Small intestine (tissue), 7 donors: ENCODE measurements at regions not wholly inside any gene's neighbourhood (a gene's known extent, or its start where the extent isn't known, plus 50 kb on each side); places are given as distances from the start of the nearest gene placed in this dataset.
"Not testable (repeated sequence)": the region's sequence is repeated elsewhere in the genome, so short reads cannot be mapped to it uniquely, and the experiment has no call there.

Experiments used
- DNase-seq, 2 donors: peaks; one replicate each; pipeline versions ENCODE4 v3.0.0 to v3.0.0-alpha.2; 2013
- FAIRE-seq: peaks from 2 replicates; lab custom pipeline; 2012; peaks lifted over from hg19 to GRCh38; lab: Jason Lieb, UNC
- H3K27ac ChIP-seq, 3 donors: one replicate each; pipeline ENCODE4 v1.5.1; 2013; ENCODE audit warnings: low read length in 2 of 3, mild to moderate bottlenecking in 2 of 3, control low read depth in 1 of 3, inconsistent platforms in 1 of 3, low read depth in 1 of 3, moderate library complexity in 1 of 3
- H3K27me3 ChIP-seq, 3 donors: one replicate each; pipeline ENCODE4 v1.6.1; 2013; ENCODE audit warnings: low read length in 3 of 3, inconsistent platforms in 1 of 3; ENCODE audit not compliant: control insufficient read depth in 3 of 3, insufficient read depth in 3 of 3
- H3K36me3 ChIP-seq, 3 donors: one replicate each; pipeline ENCODE4 v1.6.1; 2013; ENCODE audit warnings: low read length in 3 of 3, inconsistent platforms in 1 of 3, low read depth in 1 of 3, mild to moderate bottlenecking in 1 of 3, moderate library complexity in 1 of 3; ENCODE audit not compliant: control insufficient read depth in 3 of 3, insufficient read depth in 2 of 3
- H3K4me1 ChIP-seq, 3 donors: one replicate each; pipeline ENCODE4 v1.6.1; 2013; ENCODE audit warnings: low read length in 2 of 3, inconsistent platforms in 1 of 3, low read depth in 1 of 3, mild to moderate bottlenecking in 1 of 3, moderate library complexity in 1 of 3; ENCODE audit not compliant: control insufficient read depth in 3 of 3, insufficient read depth in 2 of 3
- H3K4me3 ChIP-seq, 3 donors: one replicate each; pipeline ENCODE4 v1.5.1; 2013; ENCODE audit warnings: low read length in 3 of 3, control low read depth in 1 of 3, inconsistent platforms in 1 of 3, low read depth in 1 of 3, mild to moderate bottlenecking in 1 of 3, moderate library complexity in 1 of 3
- H3K9me3 ChIP-seq, 2 donors: one replicate each; pipeline ENCODE4 v1.6.1; 2013; ENCODE audit warnings: low read depth in 1 of 2, low read length in 1 of 2; ENCODE audit not compliant: control insufficient read depth in 2 of 2, insufficient read depth in 1 of 2
- WGBS, 3 donors: extraction: QIAGEN DNeasy Blood & Tissue Kit; methylation state at CpG; one replicate each; pipeline ENCODE4 v1.1.7; 2013; 5-methylcytosine and 5-hydroxymethylcytosine counted together
- donor health status: healthy with polysubstance abuse.
- donor health status: control.
- donor health status: control.
- donor health status: Bipolar disorder and iron deficiency.
- donor health status: healthy.

- no peaks in the 10 kb centered on the region for H3K36me3 ChIP-seq
- DNase-seq (no peak), FAIRE-seq (no peak)
- no peaks in the 10 kb centered on the region for H3K27me3 ChIP-seq
- H3K27ac ChIP-seq, result no peak overlapping the region
- no peak overlapping the region for H3K4me3 ChIP-seq
- 79 to 87% (median 83%) methylated on average over 14 of the region's 14 CpGs for WGBS, 3 donors
- H3K4me1 ChIP-seq, result peaks cover 0 to 22% (median 0%) of the 10 kb centered on the region in 3 donors
- no peaks in the 10 kb centered on the region for H3K9me3 ChIP-seq
Observed at GRCh38 chr2:128603411-128603924, 284.8 kb upstream of the HS6ST1 start.

GRCh38 chr2:128604045-128604444, 285.4 kb upstream of the HS6ST1 start:
- no peaks in the 10 kb centered on the region for H3K36me3 ChIP-seq
- H3K27ac ChIP-seq, result no peak overlapping the region
- FAIRE-seq, result no peak
- no peak for DNase-seq
- no peaks in the 10 kb centered on the region for H3K27me3 ChIP-seq
- H3K4me1 ChIP-seq, result peaks cover 0 to 22% (median 0%) of the 10 kb centered on the region in 3 donors
- WGBS, 3 donors, result 90 to 93% (median 91%) methylated on average over 2 of the region's 2 CpGs
- H3K9me3 ChIP-seq, result no peaks in the 10 kb centered on the region
- H3K4me3 ChIP-seq, result no peak overlapping the region

GRCh38 chr2:128604581-128604980, 285.9 kb upstream of the HS6ST1 start:
- not testable (repeated sequence) for DNase-seq, FAIRE-seq, H3K27me3 ChIP-seq, H3K36me3 ChIP-seq, H3K9me3 ChIP-seq, H3K4me3 ChIP-seq, H3K27ac ChIP-seq
- H3K4me1 ChIP-seq, result peaks cover 0 to 22% (median 0%) of the 10 kb centered on the region in 3 donors
- WGBS, 3 donors, result 91 to 97% (median 94%) methylated on average over 12 of the region's 12 CpGs

GRCh38 chr2:128605421-128605820, 286.8 kb upstream of the HS6ST1 start:
- Histone ChIP-seq H3K4me3 (no peak overlapping the region), H3K9me3 (no peaks in the 10 kb centered on the region), H3K36me3 (no peaks in the 10 kb centered on the region), H3K4me1 (peaks cover 0 to 22% (median 0%) of the 10 kb centered on the region in 3 donors), H3K27ac (no peak overlapping the region), H3K27me3 (no peaks in the 10 kb centered on the region)
- WGBS, 3 donors, result 91 to 94% (median 92%) methylated on average over 7 of the region's 7 CpGs
- no peak for FAIRE-seq
- DNase-seq, result no peak

GRCh38 chr2:128605931-128606330, 287.3 kb upstream of the HS6ST1 start:
- DNase-seq, result no peak

GRCh38 chr2:128606837-128607236, 288.2 kb upstream of the HS6ST1 start:
- DNase-seq, result no peak
- H3K4me3 ChIP-seq, result no peak overlapping the region
- no peak for FAIRE-seq
- no peaks in the 10 kb centered on the region for H3K9me3 ChIP-seq
- H3K27me3 ChIP-seq, result no peaks in the 10 kb centered on the region
- H3K36me3 ChIP-seq, result no peaks in the 10 kb centered on the region
- peaks cover 0 to 18% (median 0%) of the 10 kb centered on the region in 3 donors for H3K4me1 ChIP-seq
- H3K27ac ChIP-seq, result no peak overlapping the region
- 90 to 95% (median 92%) methylated on average over 6 of the region's 6 CpGs for WGBS, 3 donors

More at GRCh38 chr2:128605931-128606330, 287.3 kb upstream of the HS6ST1 start:
- Histone ChIP-seq H3K36me3 (no peaks in the 10 kb centered on the region), H3K27ac (no peak overlapping the region), H3K27me3 (no peaks in the 10 kb centered on the region), H3K4me1 (peaks cover 0 to 22% (median 0%) of the 10 kb centered on the region in 3 donors), H3K9me3 (no peaks in the 10 kb centered on the region), H3K4me3 (no peak overlapping the region)
- 91 to 92% (median 91%) methylated on average over 13 of the region's 13 CpGs for WGBS, 3 donors
- FAIRE-seq, result no peak

- Histone ChIP-seq H3K27ac (no peak overlapping the region), H3K4me3 (no peak overlapping the region), H3K36me3 (no peaks in the 10 kb centered on the region), H3K9me3 (no peaks in the 10 kb centered on the region), H3K27me3 (peaks cover 0 to 1% (median 0%) of the 10 kb centered on the region in 3 donors), H3K4me1 (peaks cover 0 to 12% (median 0%) of the 10 kb centered on the region in 3 donors)
- WGBS, 3 donors, result 66 to 83% (median 81%) methylated on average over 9 of the region's 9 CpGs
- DNase-seq, result no peak
- no peak for FAIRE-seq
Observed at GRCh38 chr2:128607440-128607839, 288.8 kb upstream of the HS6ST1 start.

GRCh38 chr2:128607911-128608506, 289.3 kb upstream of the HS6ST1 start:
- H3K4me1 ChIP-seq, result peaks cover 0 to 6% (median 0%) of the 10 kb centered on the region in 3 donors
- 48 to 72% (median 65%) methylated on average over 23 of the region's 23 CpGs for WGBS, 3 donors
- FAIRE-seq (no peak), DNase-seq (no peak)
- H3K27me3 ChIP-seq, result peaks cover 0 to 3% (median 0%) of the 10 kb centered on the region in 3 donors
- no peak overlapping the region for H3K27ac ChIP-seq
- H3K4me3 ChIP-seq, result no peak overlapping the region
- no peaks in the 10 kb centered on the region for H3K9me3 ChIP-seq
- no peaks in the 10 kb centered on the region for H3K36me3 ChIP-seq
